GM08714 (cell line): ENCODE measurements at regions not wholly inside any gene's neighbourhood (a gene's known extent, or its start where the extent isn't known, plus 50 kb on each side); places are given as distances from the start of the nearest gene placed in this dataset.

Experiments
- H3K4me3 ChIP-seq: fragments of 200-500 bp; sonication (Bioruptor generic); 2 replicates; pipeline ENCODE4 v1.5.1; 2014; ENCODE audit warnings: mild to moderate bottlenecking, low read length, inconsistent platforms
- ZNF274 ChIP-seq: IDR thresholded peaks from 2 replicates; pipeline ENCODE4 v1.6.1; 2012; ENCODE audit warnings: mild to moderate bottlenecking, low read depth, low read length

GRCh38 chr14:87170179-87170578 lies 822.8 kb downstream of the GALC start:
- H3K4me3 ChIP-seq = no peak overlapping the region
- no peak for TF ChIP-seq ZNF274

- TF ChIP-seq ZNF274 = no peak
- no peak overlapping the region for H3K4me3 ChIP-seq
Measured at GRCh38 chr14:87169362-87169761, 823.6 kb downstream of the GALC start.

- TF ChIP-seq ZNF274 = no peak
Measured at GRCh38 chr14:87161502-87161901, 831.5 kb downstream of the GALC start.

GRCh38 chr14:87160989-87161388 lies 832.0 kb downstream of the GALC start:
- TF ChIP-seq ZNF274 = no peak
- no peak overlapping the region for H3K4me3 ChIP-seq

More at GRCh38 chr14:87161502-87161901, 831.5 kb downstream of the GALC start:
- H3K4me3 ChIP-seq = no peak overlapping the region

- TF ChIP-seq ZNF274 = no peak
- no peak overlapping the region for H3K4me3 ChIP-seq
Measured at GRCh38 chr14:87158283-87158682, 834.7 kb downstream of the GALC start.

GRCh38 chr14:87156878-87157277 lies 836.1 kb downstream of the GALC start:
- no peak overlapping the region for H3K4me3 ChIP-seq
- no peak for TF ChIP-seq ZNF274

- H3K4me3 ChIP-seq = no peak overlapping the region
- no peak for TF ChIP-seq ZNF274
Measured at GRCh38 chr14:87155856-87156488, 837.0 kb downstream of the GALC start.

GRCh38 chr14:87153901-87154300 lies 839.1 kb downstream of the GALC start:
- no peak overlapping the region for H3K4me3 ChIP-seq
- TF ChIP-seq ZNF274 = no peak

- TF ChIP-seq ZNF274 = no peak
- no peak overlapping the region for H3K4me3 ChIP-seq
Measured at GRCh38 chr14:87153391-87153790, 839.6 kb downstream of the GALC start.

GRCh38 chr14:87152693-87153092 lies 840.3 kb downstream of the GALC start:
- H3K4me3 ChIP-seq = no peak overlapping the region
- no peak for TF ChIP-seq ZNF274

GRCh38 chr14:87149583-87150354 lies 843.2 kb downstream of the GALC start:
- H3K4me3 ChIP-seq = no peak overlapping the region
- TF ChIP-seq ZNF274 = no peak

GRCh38 chr14:87148655-87149054 lies 844.3 kb downstream of the GALC start:
- no peak overlapping the region for H3K4me3 ChIP-seq
- no peak for TF ChIP-seq ZNF274

- no peak for TF ChIP-seq ZNF274
- no peak overlapping the region for H3K4me3 ChIP-seq
Measured at GRCh38 chr14:87142551-87143211, 850.3 kb downstream of the GALC start.

GRCh38 chr14:87141801-87142200 lies 851.2 kb downstream of the GALC start:
- no peak overlapping the region for H3K4me3 ChIP-seq
- TF ChIP-seq ZNF274 = no peak

- H3K4me3 ChIP-seq = no peak overlapping the region
- TF ChIP-seq ZNF274 = no peak
Measured at GRCh38 chr14:87139299-87139698, 853.7 kb downstream of the GALC start.
